AG04450 (cell line): ENCODE measurements at regions not wholly inside any gene's neighbourhood (a gene's known extent, or its start where the extent isn't known, plus 50 kb on each side); places are given as distances from the start of the nearest gene placed in this dataset.

Experiments used
- CTCF ChIA-PET: fragments of 300-600, 350-600 bp; formaldehyde crosslinking; extraction: SDS; loops from one replicate; lab custom pipeline; 2022; ENCODE audit warnings: antibody characterized with exemption, inconsistent platforms; lab: Charles Lee
- POLR2A ChIA-PET: fragments of 350-600 bp; formaldehyde crosslinking; extraction: SDS; loops from one replicate; lab custom pipeline; 2021; ENCODE audit warnings: antibody characterized with exemption, inconsistent platforms; lab: Yijun Ruan, JAX
- DNase-seq: peaks from one replicate; pipeline ENCODE4 v3.0.0-alpha.2; 2011; ENCODE audit warnings: low read depth, low spot score
- H3K27ac ChIP-seq: one replicate; pipeline ENCODE4 v1.5.1; 2012; ENCODE audit warnings: low read depth, low read length, control low read depth
- H3K27me3 ChIP-seq: one replicate; pipeline ENCODE4 v1.6.0; 2012; ENCODE audit warnings: low read length; ENCODE audit not compliant: control insufficient read depth, insufficient read depth
- H3K4me3 ChIP-seq: 2 replicates; pipeline ENCODE4 v1.5.1; 2011; ENCODE audit warnings: mild to moderate bottlenecking, low read depth, low read length, control low read depth
- H3K9me3 ChIP-seq: 2 replicates; pipeline ENCODE4 v1.5.1; 2012; ENCODE audit warnings: low read length; ENCODE audit not compliant: control insufficient read depth, insufficient read depth
- TF ChIP-seq, protein P1 (sequence below): IDR thresholded peaks from 2 replicates; pipeline ENCODE4 v1.5.1; 2011; ENCODE audit warnings: low read depth, low read length, control low read depth, inconsistent platforms

DNA sequence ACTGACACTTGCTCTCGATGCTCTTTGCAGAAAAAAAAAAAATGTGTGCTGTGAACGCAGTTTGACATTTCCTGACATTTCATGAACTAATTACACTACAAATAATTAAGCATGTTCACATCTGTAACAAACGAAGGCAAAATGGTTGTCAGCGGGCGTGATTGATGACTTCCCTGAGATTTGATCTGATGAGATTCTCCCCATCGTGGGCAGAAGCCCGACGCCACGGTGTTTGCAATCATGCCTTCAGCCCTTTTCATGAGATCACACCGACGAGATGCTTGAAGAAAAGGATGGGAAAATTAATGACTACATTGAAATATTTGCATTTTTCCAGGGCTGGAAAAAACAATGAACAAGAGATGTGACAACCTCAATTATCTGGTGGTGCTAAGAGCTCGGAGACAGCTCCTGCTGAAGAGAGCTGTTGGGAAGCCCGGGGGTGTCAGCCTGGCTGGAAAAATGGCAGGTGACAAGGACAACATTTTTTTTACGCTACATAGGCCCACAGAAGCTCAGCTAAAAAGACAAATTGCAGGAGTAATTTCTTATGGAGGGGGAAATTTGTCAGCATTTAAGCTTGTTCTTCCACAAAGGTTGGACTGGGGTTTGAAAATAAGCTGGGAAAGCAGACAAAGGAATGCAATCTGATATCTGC is 259.4 kb upstream of the IRX3 start:
- Histone ChIP-seq H3K9me3 (no peaks in the 10 kb centered on the region), H3K4me3 (no peak overlapping the region), H3K27ac (no peak overlapping the region), H3K27me3 (no peaks in the 10 kb centered on the region)
- POLR2A ChIA-PET: no interaction called here
- DNase-seq: no peak
- TF ChIP-seq, protein P1, sequence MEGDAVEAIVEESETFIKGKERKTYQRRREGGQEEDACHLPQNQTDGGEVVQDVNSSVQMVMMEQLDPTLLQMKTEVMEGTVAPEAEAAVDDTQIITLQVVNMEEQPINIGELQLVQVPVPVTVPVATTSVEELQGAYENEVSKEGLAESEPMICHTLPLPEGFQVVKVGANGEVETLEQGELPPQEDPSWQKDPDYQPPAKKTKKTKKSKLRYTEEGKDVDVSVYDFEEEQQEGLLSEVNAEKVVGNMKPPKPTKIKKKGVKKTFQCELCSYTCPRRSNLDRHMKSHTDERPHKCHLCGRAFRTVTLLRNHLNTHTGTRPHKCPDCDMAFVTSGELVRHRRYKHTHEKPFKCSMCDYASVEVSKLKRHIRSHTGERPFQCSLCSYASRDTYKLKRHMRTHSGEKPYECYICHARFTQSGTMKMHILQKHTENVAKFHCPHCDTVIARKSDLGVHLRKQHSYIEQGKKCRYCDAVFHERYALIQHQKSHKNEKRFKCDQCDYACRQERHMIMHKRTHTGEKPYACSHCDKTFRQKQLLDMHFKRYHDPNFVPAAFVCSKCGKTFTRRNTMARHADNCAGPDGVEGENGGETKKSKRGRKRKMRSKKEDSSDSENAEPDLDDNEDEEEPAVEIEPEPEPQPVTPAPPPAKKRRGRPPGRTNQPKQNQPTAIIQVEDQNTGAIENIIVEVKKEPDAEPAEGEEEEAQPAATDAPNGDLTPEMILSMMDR: no peak
- CTCF ChIA-PET: no interaction called here

DNA sequence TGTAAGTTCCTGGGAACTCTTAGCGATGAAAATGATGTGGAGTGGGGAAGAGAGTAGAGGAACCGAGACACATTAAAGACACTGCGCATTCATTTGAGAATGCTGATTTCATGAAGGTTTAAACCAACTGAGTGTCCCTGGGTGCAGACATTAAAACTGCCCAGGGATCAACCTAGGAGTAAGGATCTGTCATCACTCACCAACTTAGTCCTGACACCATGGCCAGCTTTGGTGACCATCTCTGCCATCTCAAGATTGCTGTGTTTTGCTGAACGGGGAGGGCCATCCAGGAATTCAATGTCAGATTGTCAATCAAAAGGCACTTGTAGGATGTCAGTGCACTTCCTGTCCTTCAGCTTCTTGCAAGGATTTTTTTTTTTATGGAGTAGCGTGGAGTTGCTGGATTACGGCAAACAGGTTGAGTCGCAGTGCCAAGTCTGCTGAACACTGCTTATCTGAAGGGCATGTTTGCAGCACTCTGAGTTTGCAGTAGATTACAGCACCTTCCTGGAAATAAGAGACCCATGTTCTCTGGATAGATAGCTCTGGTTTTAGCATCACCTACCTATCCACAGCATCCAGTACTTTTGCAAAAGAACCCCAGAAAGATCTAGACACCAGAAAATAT is 258.1 kb upstream of the IRX3 start:
- Histone ChIP-seq H3K27ac (no peak overlapping the region), H3K4me3 (no peak overlapping the region), H3K27me3 (peaks cover 2% of the 10 kb centered on the region), H3K9me3 (no peaks in the 10 kb centered on the region)
- CTCF ChIA-PET: no interaction called here
- no peak for DNase-seq
- POLR2A ChIA-PET: no interaction called here
- TF ChIP-seq, protein P1: no peak

DNA sequence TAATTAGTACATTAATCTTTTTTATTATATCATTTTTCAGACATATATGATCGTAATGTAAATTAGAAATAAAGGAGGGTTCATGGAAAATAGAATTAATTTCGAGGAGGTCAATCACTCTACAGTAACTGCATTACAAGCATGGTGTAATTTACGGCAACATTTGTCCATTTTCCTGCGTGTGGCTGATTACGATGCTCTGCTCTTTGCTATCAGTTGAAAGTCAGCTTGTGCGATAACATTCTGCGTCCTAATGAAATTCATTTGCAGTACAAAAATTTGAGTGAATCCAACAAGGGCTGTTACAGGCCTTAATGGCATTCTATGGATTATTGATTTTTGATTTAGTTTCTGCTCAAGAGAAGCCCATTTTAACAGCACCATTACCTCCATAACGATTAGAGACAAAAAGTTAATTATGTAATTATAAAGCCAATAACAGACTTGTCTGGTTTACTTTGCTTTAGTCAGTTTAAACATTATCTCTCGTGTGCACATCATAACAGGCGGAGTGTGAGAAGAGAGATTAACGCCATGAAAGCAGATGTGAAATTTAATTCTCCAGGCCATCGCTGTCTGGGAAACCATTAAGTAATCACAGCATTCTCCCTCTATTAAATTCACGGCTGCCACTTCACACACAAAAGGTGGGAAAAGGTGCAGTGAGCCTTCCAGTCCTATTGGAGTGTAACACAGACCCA is 256.4 kb upstream of the IRX3 start:
- no peak for DNase-seq
- Histone ChIP-seq H3K4me3 (no peak overlapping the region), H3K9me3 (no peaks in the 10 kb centered on the region), H3K27me3 (peaks cover 2% of the 10 kb centered on the region), H3K27ac (no peak overlapping the region)
- TF ChIP-seq, protein P1: no peak
- ChIA-PET POLR2A (interaction anchor here (0.7 kb wide), 1 partner anchor 378 kb away, joined by 6 read pairs; no protein-coding TSS in a partner anchor), CTCF (interaction anchor here (0.7 kb wide), 1 partner anchor 212 kb away, joined by 3 read pairs; no protein-coding TSS in a partner anchor)

DNA sequence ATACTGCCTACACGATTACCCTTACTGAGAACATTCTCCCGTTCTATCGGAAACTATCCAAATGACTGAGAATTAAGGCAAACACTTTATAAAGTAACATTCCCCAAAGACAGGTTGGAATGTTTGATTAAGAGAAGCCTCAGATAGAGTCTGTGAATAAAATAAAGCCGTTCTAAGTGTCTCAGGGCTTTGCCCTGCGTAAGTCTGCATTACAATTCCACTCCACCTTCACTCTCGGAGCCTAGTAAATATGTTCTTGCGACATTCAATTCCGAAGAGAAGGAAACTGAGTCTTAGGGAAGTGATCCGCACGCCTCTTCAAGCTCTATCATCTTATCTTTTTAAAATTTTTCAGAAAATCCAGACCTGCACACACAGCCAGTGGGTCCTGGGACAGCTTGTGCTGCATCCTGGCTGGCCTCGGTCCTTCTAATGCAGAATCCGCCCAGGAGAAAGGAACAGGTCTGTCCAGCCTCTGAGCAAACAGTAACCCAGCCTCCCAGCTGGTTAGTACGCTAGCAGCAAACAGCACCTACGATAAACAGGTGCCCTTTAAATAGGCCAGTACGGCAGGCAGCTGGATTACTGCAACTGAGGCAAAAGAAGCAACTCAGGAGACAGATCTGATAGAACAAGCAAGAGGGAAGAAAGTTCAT is 254.1 kb upstream of the IRX3 start:
- TF ChIP-seq, protein P1: no peak
- H3K27ac ChIP-seq: no peak overlapping the region
- CTCF ChIA-PET: no interaction called here
- POLR2A ChIA-PET: no interaction called here
- no peaks in the 10 kb centered on the region for H3K9me3 ChIP-seq
- no peak overlapping the region for H3K4me3 ChIP-seq
- H3K27me3 ChIP-seq: peaks cover 2% of the 10 kb centered on the region
- no peak for DNase-seq
